ENCODE measurements at regions not wholly inside any gene's neighbourhood (a gene's known extent, or its start where the extent isn't known, plus 50 kb on each side); places are given as distances from the start of the nearest gene placed in this dataset.

DNA sequence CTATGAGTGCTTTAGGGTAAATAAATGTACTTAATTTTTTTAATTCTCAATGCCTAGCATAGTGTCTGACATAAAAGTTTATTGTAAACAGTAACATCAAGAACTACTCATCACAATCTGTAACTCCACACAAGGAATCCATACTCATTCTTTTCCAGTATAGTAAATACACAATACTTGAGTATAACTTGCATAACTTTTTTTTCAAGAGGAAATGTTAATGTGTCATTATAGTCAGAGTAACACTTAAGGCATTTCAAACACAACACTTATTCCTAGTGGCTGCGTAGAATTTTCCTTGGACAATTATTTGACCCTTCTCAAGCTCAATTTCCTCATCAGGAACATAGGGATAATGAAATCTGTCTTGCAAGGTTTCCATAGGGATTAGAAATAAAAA, 584.3 kb downstream of the CAAP1 start:
- TF ChIP-seq, protein P1, sequence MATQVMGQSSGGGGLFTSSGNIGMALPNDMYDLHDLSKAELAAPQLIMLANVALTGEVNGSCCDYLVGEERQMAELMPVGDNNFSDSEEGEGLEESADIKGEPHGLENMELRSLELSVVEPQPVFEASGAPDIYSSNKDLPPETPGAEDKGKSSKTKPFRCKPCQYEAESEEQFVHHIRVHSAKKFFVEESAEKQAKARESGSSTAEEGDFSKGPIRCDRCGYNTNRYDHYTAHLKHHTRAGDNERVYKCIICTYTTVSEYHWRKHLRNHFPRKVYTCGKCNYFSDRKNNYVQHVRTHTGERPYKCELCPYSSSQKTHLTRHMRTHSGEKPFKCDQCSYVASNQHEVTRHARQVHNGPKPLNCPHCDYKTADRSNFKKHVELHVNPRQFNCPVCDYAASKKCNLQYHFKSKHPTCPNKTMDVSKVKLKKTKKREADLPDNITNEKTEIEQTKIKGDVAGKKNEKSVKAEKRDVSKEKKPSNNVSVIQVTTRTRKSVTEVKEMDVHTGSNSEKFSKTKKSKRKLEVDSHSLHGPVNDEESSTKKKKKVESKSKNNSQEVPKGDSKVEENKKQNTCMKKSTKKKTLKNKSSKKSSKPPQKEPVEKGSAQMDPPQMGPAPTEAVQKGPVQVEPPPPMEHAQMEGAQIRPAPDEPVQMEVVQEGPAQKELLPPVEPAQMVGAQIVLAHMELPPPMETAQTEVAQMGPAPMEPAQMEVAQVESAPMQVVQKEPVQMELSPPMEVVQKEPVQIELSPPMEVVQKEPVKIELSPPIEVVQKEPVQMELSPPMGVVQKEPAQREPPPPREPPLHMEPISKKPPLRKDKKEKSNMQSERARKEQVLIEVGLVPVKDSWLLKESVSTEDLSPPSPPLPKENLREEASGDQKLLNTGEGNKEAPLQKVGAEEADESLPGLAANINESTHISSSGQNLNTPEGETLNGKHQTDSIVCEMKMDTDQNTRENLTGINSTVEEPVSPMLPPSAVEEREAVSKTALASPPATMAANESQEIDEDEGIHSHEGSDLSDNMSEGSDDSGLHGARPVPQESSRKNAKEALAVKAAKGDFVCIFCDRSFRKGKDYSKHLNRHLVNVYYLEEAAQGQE (IDR thresholded peaks at IDR 0.05; ENCODE audit: insufficient read depth in 1 of 2, low read depth in 2 of 2, low read length in 2 of 2), result no peak
- no peak for TF ChIP-seq TAF1 (IDR thresholded peaks at IDR 0.05; ENCODE audit: borderline replicate concordance, insufficient read depth, low read length)

Measured in PFSK-1 (cell line).